HCT116 (cell line): ENCODE measurements at regions not wholly inside any gene's neighbourhood (a gene's known extent, or its start where the extent isn't known, plus 50 kb on each side); places are given as distances from the start of the nearest gene placed in this dataset.

Experiments
- ATAC-seq: fragments of 200-7000 bp; cut with Tn5 transposase; 2 replicates; pipeline ENCODE4 v1.9.1; 2020; ENCODE audit warnings: mild to moderate bottlenecking, moderate library complexity
- BruUV-seq: library from RNA; stranded (reverse); fragments of 400-500 nt; replicated peaks from 2 replicates; lab custom pipeline; 2021; lab: Mats Ljungman, UMichigan
- CTCF ChIA-PET: fragments of 300-600 bp; sonication (Branson Sonifier 250); formaldehyde crosslinking; loops from one replicate; lab custom pipeline; 2021; ENCODE audit warnings: antibody characterized with exemption; lab: Charles Lee
- POLR2A ChIA-PET: fragments of 300-600, 350-600 bp; sonication (Branson Sonifier 250); formaldehyde crosslinking; loops from one replicate; lab custom pipeline; 2021; ENCODE audit warnings: antibody characterized with exemption; lab: Charles Lee
- RAD21 ChIA-PET, 2 experiments: fragments of 300-600 bp; sonication (Branson Sonifier 250); formaldehyde crosslinking; loops; one replicate each; lab custom pipeline; 2023; ENCODE audit warnings: low total read pairs in 2 of 2; ENCODE audit not compliant: uncharacterized antibody in 2 of 2, unreplicated experiment in 2 of 2, low non-redundant PET in 1 of 2; lab: Charles Lee
- DNase-seq: peaks from one replicate; pipeline ENCODE4 v3.0.0-alpha.2; 2010; ENCODE audit warnings: low read depth, low spot score
- H2AFZ ChIP-seq: fragments of 200-600 bp; shearing (Covaris generic), sonication (generic); 2 replicates; pipeline ENCODE4 v1.6.1; 2017; ENCODE audit warnings: low read depth, mixed run types, mixed read lengths, antibody characterized with exemption, low read length; ENCODE audit not compliant: poor library complexity, severe bottlenecking
- H3K27ac ChIP-seq: 2 replicates; pipeline ENCODE4 v1.5.1; 2012; ENCODE audit warnings: low read depth, low read length
- H3K27me3 ChIP-seq: fragments of 200-600 bp; sonication (generic); 2 replicates; pipeline ENCODE4 v1.6.1; 2016; ENCODE audit warnings: mixed run types, low read length, mixed read lengths; ENCODE audit not compliant: insufficient read depth
- H3K36me3 ChIP-seq, 2 experiments: fragments of 200-500 bp in 1 of 2; fragments of 200-600 bp in 1 of 2; sonication (Bioruptor generic) in 1 of 2; sonication (generic) in 1 of 2; 2 replicates each; pipeline versions ENCODE4 v1.5.1 to v1.6.1; 2014 to 2016; ENCODE audit warnings: low read length in 2 of 2, inconsistent platforms in 1 of 2, mixed read lengths in 1 of 2, mixed run types in 1 of 2; ENCODE audit not compliant: insufficient read depth in 2 of 2, control insufficient read depth in 1 of 2
- H3K4me1 ChIP-seq, 2 experiments: fragments of 200-600 bp in 1 of 2; sonication (generic) in 1 of 2; 2 replicates each; pipeline versions ENCODE4 v1.5.1 to v1.6.1; 2012 to 2017; ENCODE audit warnings: low read length in 2 of 2, inconsistent platforms in 1 of 2, mild to moderate bottlenecking in 1 of 2, mixed read lengths in 1 of 2, mixed run types in 1 of 2, moderate library complexity in 1 of 2; ENCODE audit not compliant: insufficient read depth in 2 of 2, control insufficient read depth in 1 of 2
- H3K4me2 ChIP-seq: fragments of 200-600 bp; sonication (generic); 2 replicates; pipeline ENCODE4 v1.6.1; 2017; ENCODE audit warnings: mixed run types, low read length, mixed read lengths
- H3K4me3 ChIP-seq, 2 experiments: fragments of 200-600 bp in 1 of 2; sonication (generic) in 1 of 2; replicated peaks in 1 of 2; 2 replicates each; pipeline ENCODE4 v1.5.1; 2011 to 2016; ENCODE audit warnings: low read length in 2 of 2, control low read depth in 1 of 2, low read depth in 1 of 2, mild to moderate bottlenecking in 1 of 2, mixed read lengths in 1 of 2, mixed run types in 1 of 2
- H3K79me2 ChIP-seq: fragments of 200-600 bp; sonication (generic); 2 replicates; pipeline ENCODE4 v1.6.1; 2017; ENCODE audit warnings: mild to moderate bottlenecking, mixed run types, low read length, moderate library complexity, mixed read lengths; ENCODE audit not compliant: insufficient read depth
- H3K9ac ChIP-seq: fragments of 200-600 bp; sonication (generic); 2 replicates; pipeline ENCODE4 v1.6.1; 2016; ENCODE audit warnings: low read length, mixed read lengths
- H3K9me2 ChIP-seq: fragments of 200-600 bp; sonication (generic), shearing (Covaris generic); 2 replicates; pipeline ENCODE4 v1.6.1; 2017; ENCODE audit warnings: mixed run types, mild to moderate bottlenecking, moderate library complexity; ENCODE audit not compliant: insufficient read depth
- H3K9me3 ChIP-seq, 2 experiments: fragments of 200-500 bp in 1 of 2; fragments of 200-600 bp in 1 of 2; sonication (Bioruptor generic) in 1 of 2; sonication (generic) in 1 of 2; 2 replicates each; pipeline ENCODE4 v1.6.1; 2014 to 2017; ENCODE audit warnings: low read length in 2 of 2, mixed read lengths in 2 of 2, inconsistent platforms in 1 of 2, low read depth in 1 of 2, mild to moderate bottlenecking in 1 of 2, mixed run types in 1 of 2, moderate library complexity in 1 of 2; ENCODE audit not compliant: control insufficient read depth in 1 of 2, insufficient read depth in 1 of 2
- H4K20me1 ChIP-seq: fragments of 200-600 bp; sonication (generic), shearing (Covaris generic); 2 replicates; pipeline ENCODE4 v1.6.1; 2017; ENCODE audit warnings: mixed run types, mild to moderate bottlenecking, moderate library complexity; ENCODE audit not compliant: insufficient read depth
- CEBPB ChIP-seq: IDR thresholded peaks from 2 replicates; pipeline ENCODE4 v1.6.1; 2012; ENCODE audit warnings: low read depth
- ELF1 ChIP-seq: IDR thresholded peaks from 2 replicates; pipeline ENCODE4 v1.6.1; 2012; ENCODE audit warnings: low read depth, borderline replicate concordance
- EZH2 ChIP-seq: fragments of 200-600 bp; sonication (generic); IDR thresholded peaks from 2 replicates; pipeline ENCODE4 v1.6.1; 2017; ENCODE audit warnings: antibody characterized with exemption, mixed run types
- FOSL1 ChIP-seq: IDR thresholded peaks from 2 replicates; pipeline ENCODE4 v1.6.1; 2012; ENCODE audit warnings: low read depth
- JUND ChIP-seq: IDR thresholded peaks from 2 replicates; pipeline ENCODE4 v1.6.1; 2012
- POLR2A ChIP-seq: IDR thresholded peaks from 2 replicates; pipeline ENCODE4 v1.7.0; 2011; ENCODE audit warnings: borderline replicate concordance; ENCODE audit not compliant: insufficient read depth, insufficient read length; ENCODE audit errors: extremely low read depth
- POLR2AphosphoS5 ChIP-seq: IDR thresholded peaks from 2 replicates; pipeline ENCODE4 v1.6.1; 2011; ENCODE audit warnings: mild to moderate bottlenecking, low read depth, low read length, moderate library complexity
- SIN3A ChIP-seq: IDR thresholded peaks from 2 replicates; pipeline ENCODE4 v1.6.1; 2012; ENCODE audit warnings: low read depth
- SP1 ChIP-seq: IDR thresholded peaks from 2 replicates; pipeline ENCODE4 v1.6.1; 2012; ENCODE audit warnings: low read depth
- ZFX ChIP-seq: fragments of 450-650 bp; IDR thresholded peaks from 2 replicates; pipeline ENCODE4 v1.6.1; 2017
- ZNF274 ChIP-seq: fragments of 200-500 bp; sonication (Bioruptor generic); IDR thresholded peaks from 2 replicates; pipeline ENCODE4 v1.6.1; 2014; ENCODE audit warnings: mild to moderate bottlenecking, low read depth, low read length, inconsistent platforms
- intact Hi-C: fragments of 100-400 bp; cut with micrococcal nuclease; formaldehyde crosslinking; loops from 2 replicates; pipeline ENCODE4 v1.10.0; 2022
- TF ChIP-seq, protein P1 (sequence below): IDR thresholded peaks from 2 replicates; pipeline ENCODE4 v1.6.1; 2012; ENCODE audit warnings: low read depth
- TF ChIP-seq, protein P2 (sequence below): IDR thresholded peaks from 2 replicates; pipeline ENCODE4 v1.6.1; 2012
- TF ChIP-seq, protein P3 (sequence below): IDR thresholded peaks from 2 replicates; pipeline ENCODE4 v1.6.1; 2011; ENCODE audit warnings: mild to moderate bottlenecking, low read length, moderate library complexity; ENCODE audit not compliant: insufficient replicate concordance; ENCODE audit errors: extremely low read depth

DNA sequence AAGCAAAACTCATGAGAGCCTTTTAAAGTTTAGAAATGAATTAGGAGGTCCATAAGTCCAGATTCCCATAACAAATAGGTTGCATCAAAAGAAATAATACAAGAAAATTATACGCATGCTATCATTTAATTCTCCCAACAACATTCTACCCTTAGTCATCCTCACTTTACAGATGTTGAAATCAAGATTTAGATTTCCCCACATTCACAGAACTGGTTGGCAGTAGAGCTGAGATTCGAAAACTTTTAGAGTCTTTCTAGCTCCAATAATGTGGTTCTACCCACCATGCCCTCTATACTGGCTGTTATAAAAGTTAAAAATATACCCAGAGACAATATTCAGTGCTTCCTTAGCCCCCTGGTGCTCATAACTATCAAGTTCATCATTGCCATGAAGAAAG is 56.6 kb upstream of the METAP2 start:
- H3K27me3 ChIP-seq = no peaks in the 10 kb centered on the region
- ChIA-PET CTCF (no interaction called here), RAD21 (no interaction called here), POLR2A (no interaction called here)
- TF ChIP-seq POLR2A = no peak
- TF ChIP-seq FOSL1 = no peak
- H3K9me3 ChIP-seq = no peaks in the 10 kb centered on the region
- ATAC-seq (no peak; the same call in 1 of the 2 replicates), DNase-seq (no peak)
- H3K79me2 ChIP-seq = no peaks in the 10 kb centered on the region
- no TSS peak for BruUV-seq
- H4K20me1 ChIP-seq = no peaks in the 10 kb centered on the region
- H2AFZ ChIP-seq = no peak overlapping the region
- no peaks in the 10 kb centered on the region for H3K36me3 ChIP-seq
- intact Hi-C loops = no loop called here
- peaks cover 0 to 8% of the 10 kb centered on the region in 2 experiments; a peak in 1 of 4 replicates for H3K4me1 ChIP-seq
- no peak overlapping the region for H3K4me3 ChIP-seq
- no peak overlapping the region for H3K9ac ChIP-seq
- H3K4me2 ChIP-seq = no peak overlapping the region
- H3K27ac ChIP-seq = no peak overlapping the region
- H3K9me2 ChIP-seq = no peaks in the 10 kb centered on the region

DNA sequence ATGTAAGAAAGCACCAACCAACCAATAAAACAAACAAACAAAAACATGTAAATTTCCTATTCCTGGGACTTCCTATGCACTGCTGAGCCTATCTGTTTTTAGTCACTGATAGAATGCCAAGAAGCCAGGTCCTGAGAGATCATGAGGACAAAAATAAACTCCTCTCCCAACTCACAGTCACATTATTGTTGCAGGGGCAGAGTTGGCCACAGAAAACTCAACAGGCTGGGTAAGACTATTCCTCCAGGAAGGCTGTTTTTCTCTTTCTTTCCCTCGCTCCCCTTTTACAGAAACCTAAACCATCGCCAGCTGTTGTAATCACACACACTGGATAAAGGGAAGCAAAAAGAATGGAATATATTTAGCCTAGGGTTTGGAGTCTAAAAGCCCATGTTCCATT is 55.8 kb upstream of the METAP2 start:
- no TSS peak for BruUV-seq
- Histone ChIP-seq H3K4me3 (no peak overlapping the region), H4K20me1 (no peaks in the 10 kb centered on the region), H3K4me2 (no peak overlapping the region), H3K27me3 (no peaks in the 10 kb centered on the region), H3K4me1 (peaks cover 0 to under 1% of the 10 kb centered on the region in 2 experiments; a peak in 1 of 4 replicates), H3K9me2 (no peaks in the 10 kb centered on the region), H3K27ac (no peak overlapping the region), H2AFZ (no peak overlapping the region), H3K79me2 (no peaks in the 10 kb centered on the region), H3K9me3 (no peaks in the 10 kb centered on the region), H3K9ac (no peak overlapping the region), H3K36me3 (no peaks in the 10 kb centered on the region)
- TF ChIP-seq, protein P1, sequence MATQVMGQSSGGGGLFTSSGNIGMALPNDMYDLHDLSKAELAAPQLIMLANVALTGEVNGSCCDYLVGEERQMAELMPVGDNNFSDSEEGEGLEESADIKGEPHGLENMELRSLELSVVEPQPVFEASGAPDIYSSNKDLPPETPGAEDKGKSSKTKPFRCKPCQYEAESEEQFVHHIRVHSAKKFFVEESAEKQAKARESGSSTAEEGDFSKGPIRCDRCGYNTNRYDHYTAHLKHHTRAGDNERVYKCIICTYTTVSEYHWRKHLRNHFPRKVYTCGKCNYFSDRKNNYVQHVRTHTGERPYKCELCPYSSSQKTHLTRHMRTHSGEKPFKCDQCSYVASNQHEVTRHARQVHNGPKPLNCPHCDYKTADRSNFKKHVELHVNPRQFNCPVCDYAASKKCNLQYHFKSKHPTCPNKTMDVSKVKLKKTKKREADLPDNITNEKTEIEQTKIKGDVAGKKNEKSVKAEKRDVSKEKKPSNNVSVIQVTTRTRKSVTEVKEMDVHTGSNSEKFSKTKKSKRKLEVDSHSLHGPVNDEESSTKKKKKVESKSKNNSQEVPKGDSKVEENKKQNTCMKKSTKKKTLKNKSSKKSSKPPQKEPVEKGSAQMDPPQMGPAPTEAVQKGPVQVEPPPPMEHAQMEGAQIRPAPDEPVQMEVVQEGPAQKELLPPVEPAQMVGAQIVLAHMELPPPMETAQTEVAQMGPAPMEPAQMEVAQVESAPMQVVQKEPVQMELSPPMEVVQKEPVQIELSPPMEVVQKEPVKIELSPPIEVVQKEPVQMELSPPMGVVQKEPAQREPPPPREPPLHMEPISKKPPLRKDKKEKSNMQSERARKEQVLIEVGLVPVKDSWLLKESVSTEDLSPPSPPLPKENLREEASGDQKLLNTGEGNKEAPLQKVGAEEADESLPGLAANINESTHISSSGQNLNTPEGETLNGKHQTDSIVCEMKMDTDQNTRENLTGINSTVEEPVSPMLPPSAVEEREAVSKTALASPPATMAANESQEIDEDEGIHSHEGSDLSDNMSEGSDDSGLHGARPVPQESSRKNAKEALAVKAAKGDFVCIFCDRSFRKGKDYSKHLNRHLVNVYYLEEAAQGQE = no peak
- TF ChIP-seq ZNF274 (no peak), POLR2AphosphoS5 (no peak), SP1 (no peak), EZH2 (no peak), ELF1 (no peak), JUND (no peak), SIN3A (no peak), ZFX (no peak), CEBPB (no peak)
- TF ChIP-seq, protein P2, sequence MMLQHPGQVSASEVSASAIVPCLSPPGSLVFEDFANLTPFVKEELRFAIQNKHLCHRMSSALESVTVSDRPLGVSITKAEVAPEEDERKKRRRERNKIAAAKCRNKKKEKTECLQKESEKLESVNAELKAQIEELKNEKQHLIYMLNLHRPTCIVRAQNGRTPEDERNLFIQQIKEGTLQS = no peak
- TF ChIP-seq, protein P3, sequence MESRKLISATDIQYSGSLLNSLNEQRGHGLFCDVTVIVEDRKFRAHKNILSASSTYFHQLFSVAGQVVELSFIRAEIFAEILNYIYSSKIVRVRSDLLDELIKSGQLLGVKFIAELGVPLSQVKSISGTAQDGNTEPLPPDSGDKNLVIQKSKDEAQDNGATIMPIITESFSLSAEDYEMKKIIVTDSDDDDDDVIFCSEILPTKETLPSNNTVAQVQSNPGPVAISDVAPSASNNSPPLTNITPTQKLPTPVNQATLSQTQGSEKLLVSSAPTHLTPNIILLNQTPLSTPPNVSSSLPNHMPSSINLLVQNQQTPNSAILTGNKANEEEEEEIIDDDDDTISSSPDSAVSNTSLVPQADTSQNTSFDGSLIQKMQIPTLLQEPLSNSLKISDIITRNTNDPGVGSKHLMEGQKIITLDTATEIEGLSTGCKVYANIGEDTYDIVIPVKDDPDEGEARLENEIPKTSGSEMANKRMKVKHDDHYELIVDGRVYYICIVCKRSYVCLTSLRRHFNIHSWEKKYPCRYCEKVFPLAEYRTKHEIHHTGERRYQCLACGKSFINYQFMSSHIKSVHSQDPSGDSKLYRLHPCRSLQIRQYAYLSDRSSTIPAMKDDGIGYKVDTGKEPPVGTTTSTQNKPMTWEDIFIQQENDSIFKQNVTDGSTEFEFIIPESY = no peak
- ATAC-seq (no peak), DNase-seq (no peak)
- intact Hi-C loops = no loop called here
- ChIA-PET POLR2A (no interaction called here), CTCF (no interaction called here), RAD21 (no interaction called here)
